Fibroblast of pulmonary artery (primary cell): ENCODE measurements at regions not wholly inside any gene's neighbourhood (a gene's known extent, or its start where the extent isn't known, plus 50 kb on each side); places are given as distances from the start of the nearest gene placed in this dataset.
A peak's percentile ranks its signal among the peaks of the same experiment; 100 is the strongest.

Experiments used
- DNase-seq: peaks from one replicate; pipeline ENCODE4 v3.0.0-alpha.2; 2010; ENCODE audit warnings: low read depth
- H3K4me3 ChIP-seq: replicated peaks from 2 replicates; pipeline ENCODE4 v1.5.1; 2011; ENCODE audit warnings: low read depth, mild to moderate bottlenecking, control low read depth, low read length, moderate library complexity
- CTCF ChIP-seq: IDR thresholded peaks from 2 replicates; pipeline ENCODE4 v1.5.1; 2011; ENCODE audit warnings: mild to moderate bottlenecking, control low read depth, low read length, inconsistent platforms; ENCODE audit errors: missing control alignments

- no peak overlapping the region for H3K4me3 ChIP-seq
- no peak for TF ChIP-seq CTCF
- DNase-seq, result peak; percentile 13
These were observed 79.8 kb upstream of the MELK start for GRCh38 chr9:36492865-36493264.

- TF ChIP-seq CTCF, result no peak
- no peak for DNase-seq
- H3K4me3 ChIP-seq, result no peak overlapping the region
These were observed 83.2 kb upstream of the MELK start for GRCh38 chr9:36489453-36489852.

GRCh38 chr9:36488389-36488756 is 84.3 kb upstream of the MELK start:
- peak overlapping the region; percentile 55 for H3K4me3 ChIP-seq
- DNase-seq, result no peak
- TF ChIP-seq CTCF, result no peak

- TF ChIP-seq CTCF, result no peak
- peak overlapping the region; percentile 88 for H3K4me3 ChIP-seq
- DNase-seq, result peak; percentile 93
These were observed 85.0 kb upstream of the MELK start for GRCh38 chr9:36487482-36488388.

GRCh38 chr9:36486933-36487481 is 85.7 kb upstream of the MELK start:
- no peak for TF ChIP-seq CTCF
- peak overlapping the region; percentile 88 for H3K4me3 ChIP-seq
- DNase-seq, result peak; percentile 21

GRCh38 chr9:36486329-36486932 is 86.3 kb upstream of the MELK start:
- peak overlapping the region; percentile 88 for H3K4me3 ChIP-seq
- no peak for TF ChIP-seq CTCF
- DNase-seq, result peak; percentile 15
